ENCODE measurements at regions not wholly inside any gene's neighbourhood (a gene's known extent, or its start where the extent isn't known, plus 50 kb on each side); places are given as distances from the start of the nearest gene placed in this dataset.

- TF ChIP-seq CTCF (IDR thresholded peaks at IDR 0.05; ENCODE audit: poor library complexity) (no peak), EZH2phosphoT487 (IDR thresholded peaks at IDR 0.05; ENCODE audit: low read depth, severe bottlenecking, unreplicated experiment) (no peak), EZH2 (IDR thresholded peaks at IDR 0.05; ENCODE audit: borderline replicate concordance) (no peak)
Measured at GRCh38 chr1:112063781-112064728, 74.6 kb upstream of the KCND3 start.

GRCh38 chr1:112067989-112068388 lies 78.5 kb upstream of the KCND3 start:
- Histone ChIP-seq H3K79me2 (no peaks in the 10 kb centered on the region), H3K4me2 (no peak overlapping the region), H3K9me3 (ENCODE audit: low read depth) (peaks cover 3% of the 10 kb centered on the region), H3K4me3 (no peak overlapping the region), H3K27ac (no peak overlapping the region), H3K9me2 (replicated peaks; ENCODE audit: insufficient read depth) (no peaks in the 10 kb centered on the region), H3K27me3 (no peaks in the 10 kb centered on the region), H4K20me1 (ENCODE audit: insufficient read depth, poor library complexity, severe bottlenecking) (no peaks in the 10 kb centered on the region), H3K4me1 (ENCODE audit: insufficient read depth) (no peaks in the 10 kb centered on the region), H3K36me3 (replicated peaks; ENCODE audit: insufficient read depth, low read depth) (no peaks in the 10 kb centered on the region), H2AFZ (no peak overlapping the region)
- TF ChIP-seq EZH2phosphoT487 (IDR thresholded peaks at IDR 0.05; ENCODE audit: low read depth, severe bottlenecking, unreplicated experiment), result no peak
- TF ChIP-seq CTCF (IDR thresholded peaks at IDR 0.05; ENCODE audit: poor library complexity), result no peak
- TF ChIP-seq EZH2 (IDR thresholded peaks at IDR 0.05; ENCODE audit: borderline replicate concordance), result no peak
- DNase-seq (ENCODE audit: low spot score), result no peak
- WGBS (ENCODE audit: low lambda C conversion rate, missing lambda C conversion rate), result 95% methylated on average over 1 of the region's 1 CpG

More at GRCh38 chr1:112063781-112064728, 74.6 kb upstream of the KCND3 start:
- Histone ChIP-seq H3K36me3 (replicated peaks; ENCODE audit: insufficient read depth, low read depth) (no peaks in the 10 kb centered on the region), H3K9me3 (ENCODE audit: low read depth) (no peaks in the 10 kb centered on the region), H3K9me2 (replicated peaks; ENCODE audit: insufficient read depth) (no peaks in the 10 kb centered on the region), H2AFZ (no peak overlapping the region), H3K27ac (no peak overlapping the region), H4K20me1 (ENCODE audit: insufficient read depth, poor library complexity, severe bottlenecking) (no peaks in the 10 kb centered on the region), H3K79me2 (no peaks in the 10 kb centered on the region), H3K4me3 (no peak overlapping the region), H3K4me2 (no peak overlapping the region), H3K4me1 (ENCODE audit: insufficient read depth) (no peaks in the 10 kb centered on the region), H3K27me3 (no peaks in the 10 kb centered on the region)
- no peak for DNase-seq (ENCODE audit: low spot score)
- WGBS (ENCODE audit: low lambda C conversion rate, missing lambda C conversion rate), result 88% methylated on average over 12 of the region's 12 CpGs

- Histone ChIP-seq H3K36me3 (replicated peaks; ENCODE audit: insufficient read depth, low read depth) (no peaks in the 10 kb centered on the region), H3K4me1 (ENCODE audit: insufficient read depth) (no peaks in the 10 kb centered on the region), H3K4me2 (no peak overlapping the region), H2AFZ (no peak overlapping the region), H3K4me3 (no peak overlapping the region), H3K27me3 (no peaks in the 10 kb centered on the region), H4K20me1 (ENCODE audit: insufficient read depth, poor library complexity, severe bottlenecking) (no peaks in the 10 kb centered on the region), H3K79me2 (no peaks in the 10 kb centered on the region), H3K9me2 (replicated peaks; ENCODE audit: insufficient read depth) (no peaks in the 10 kb centered on the region), H3K27ac (no peak overlapping the region), H3K9me3 (ENCODE audit: low read depth) (peaks cover 5% of the 10 kb centered on the region)
- WGBS (ENCODE audit: low lambda C conversion rate, missing lambda C conversion rate), result 76% methylated on average over 2 of the region's 2 CpGs
- no peak for DNase-seq (ENCODE audit: low spot score)
- TF ChIP-seq EZH2 (IDR thresholded peaks at IDR 0.05; ENCODE audit: borderline replicate concordance) (no peak), EZH2phosphoT487 (IDR thresholded peaks at IDR 0.05; ENCODE audit: low read depth, severe bottlenecking, unreplicated experiment) (no peak), CTCF (IDR thresholded peaks at IDR 0.05; ENCODE audit: poor library complexity) (no peak)
Measured at GRCh38 chr1:112070677-112071076, 81.2 kb upstream of the KCND3 start.

Measured in hepatocyte (in vitro differentiated cells).